Neural cell (in vitro differentiated cells): ENCODE measurements at regions not wholly inside any gene's neighbourhood (a gene's known extent, or its start where the extent isn't known, plus 50 kb on each side); places are given as distances from the start of the nearest gene placed in this dataset.

Experiments used
- EZH2 ChIP-seq: fragments of 200-600, 300-800 bp; shearing (Covaris generic), sonication (generic); IDR thresholded peaks from 2 replicates; pipeline ENCODE4 v1.6.1; 2014; ENCODE audit warnings: antibody characterized with exemption, low read length, borderline replicate concordance, mild to moderate bottlenecking; ENCODE audit not compliant: insufficient read depth, poor library complexity, severe bottlenecking
- TF ChIP-seq, protein P1 (sequence below): fragments of 450-650 bp; IDR thresholded peaks from 2 replicates; pipeline ENCODE4 v1.5.1; 2014; ENCODE audit warnings: antibody characterized with exemption, mild to moderate bottlenecking, moderate library complexity; ENCODE audit not compliant: poor library complexity, severe bottlenecking

DNA sequence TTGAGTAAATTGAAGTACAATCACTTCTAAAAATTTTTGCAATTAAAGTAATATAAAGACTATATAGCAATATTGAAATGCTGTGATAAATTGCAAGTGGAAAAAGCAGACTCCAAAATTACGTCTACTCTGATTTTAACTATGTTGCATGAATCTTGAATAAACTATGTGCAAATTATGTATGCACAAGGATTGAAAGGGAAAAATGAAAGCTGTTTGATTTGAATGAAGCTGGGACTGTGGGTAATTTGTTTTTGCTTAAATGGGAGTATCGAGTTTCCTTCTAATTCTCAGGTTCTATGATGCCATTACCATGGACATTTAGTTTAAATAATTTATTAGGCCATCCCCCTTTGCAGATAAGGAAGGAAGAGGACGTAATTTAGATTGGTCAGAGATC lies 198.7 kb upstream of the MYLIP start:
- TF ChIP-seq EZH2 = no peak
- TF ChIP-seq, protein P1, sequence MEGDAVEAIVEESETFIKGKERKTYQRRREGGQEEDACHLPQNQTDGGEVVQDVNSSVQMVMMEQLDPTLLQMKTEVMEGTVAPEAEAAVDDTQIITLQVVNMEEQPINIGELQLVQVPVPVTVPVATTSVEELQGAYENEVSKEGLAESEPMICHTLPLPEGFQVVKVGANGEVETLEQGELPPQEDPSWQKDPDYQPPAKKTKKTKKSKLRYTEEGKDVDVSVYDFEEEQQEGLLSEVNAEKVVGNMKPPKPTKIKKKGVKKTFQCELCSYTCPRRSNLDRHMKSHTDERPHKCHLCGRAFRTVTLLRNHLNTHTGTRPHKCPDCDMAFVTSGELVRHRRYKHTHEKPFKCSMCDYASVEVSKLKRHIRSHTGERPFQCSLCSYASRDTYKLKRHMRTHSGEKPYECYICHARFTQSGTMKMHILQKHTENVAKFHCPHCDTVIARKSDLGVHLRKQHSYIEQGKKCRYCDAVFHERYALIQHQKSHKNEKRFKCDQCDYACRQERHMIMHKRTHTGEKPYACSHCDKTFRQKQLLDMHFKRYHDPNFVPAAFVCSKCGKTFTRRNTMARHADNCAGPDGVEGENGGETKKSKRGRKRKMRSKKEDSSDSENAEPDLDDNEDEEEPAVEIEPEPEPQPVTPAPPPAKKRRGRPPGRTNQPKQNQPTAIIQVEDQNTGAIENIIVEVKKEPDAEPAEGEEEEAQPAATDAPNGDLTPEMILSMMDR = no peak
